NB4 (cell line): ENCODE measurements at regions not wholly inside any gene's neighbourhood (a gene's known extent, or its start where the extent isn't known, plus 50 kb on each side); places are given as distances from the start of the nearest gene placed in this dataset.

Experiments used
- DNase-seq: peaks from one replicate; pipeline ENCODE4 v3.0.0; 2010; ENCODE audit warnings: low read depth
- H3K4me3 ChIP-seq: one replicate; pipeline ENCODE4 v1.5.1; 2011; ENCODE audit warnings: mild to moderate bottlenecking, low read depth, low read length, moderate library complexity
- MAX ChIP-seq: IDR thresholded peaks from 2 replicates; pipeline ENCODE4 v1.6.1; 2011; ENCODE audit warnings: low read depth, low read length
- MYC ChIP-seq: IDR thresholded peaks from 2 replicates; pipeline ENCODE4 v1.6.1; 2011; ENCODE audit warnings: low read depth, low read length
- POLR2A ChIP-seq: IDR thresholded peaks from 2 replicates; pipeline ENCODE4 v1.6.1; 2011; ENCODE audit warnings: mild to moderate bottlenecking; ENCODE audit not compliant: insufficient read length; ENCODE audit errors: extremely low read depth
- TF ChIP-seq, protein P1 (sequence below): IDR thresholded peaks from one replicate; pipeline ENCODE4 v1.5.1; 2012; ENCODE audit warnings: low read depth, low read length

- TF ChIP-seq, protein P1, sequence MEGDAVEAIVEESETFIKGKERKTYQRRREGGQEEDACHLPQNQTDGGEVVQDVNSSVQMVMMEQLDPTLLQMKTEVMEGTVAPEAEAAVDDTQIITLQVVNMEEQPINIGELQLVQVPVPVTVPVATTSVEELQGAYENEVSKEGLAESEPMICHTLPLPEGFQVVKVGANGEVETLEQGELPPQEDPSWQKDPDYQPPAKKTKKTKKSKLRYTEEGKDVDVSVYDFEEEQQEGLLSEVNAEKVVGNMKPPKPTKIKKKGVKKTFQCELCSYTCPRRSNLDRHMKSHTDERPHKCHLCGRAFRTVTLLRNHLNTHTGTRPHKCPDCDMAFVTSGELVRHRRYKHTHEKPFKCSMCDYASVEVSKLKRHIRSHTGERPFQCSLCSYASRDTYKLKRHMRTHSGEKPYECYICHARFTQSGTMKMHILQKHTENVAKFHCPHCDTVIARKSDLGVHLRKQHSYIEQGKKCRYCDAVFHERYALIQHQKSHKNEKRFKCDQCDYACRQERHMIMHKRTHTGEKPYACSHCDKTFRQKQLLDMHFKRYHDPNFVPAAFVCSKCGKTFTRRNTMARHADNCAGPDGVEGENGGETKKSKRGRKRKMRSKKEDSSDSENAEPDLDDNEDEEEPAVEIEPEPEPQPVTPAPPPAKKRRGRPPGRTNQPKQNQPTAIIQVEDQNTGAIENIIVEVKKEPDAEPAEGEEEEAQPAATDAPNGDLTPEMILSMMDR = no peak
- TF ChIP-seq MYC = no peak
- no peak for TF ChIP-seq POLR2A
- TF ChIP-seq MAX = no peak
- no peak overlapping the region for H3K4me3 ChIP-seq
- DNase-seq = no peak
These were observed 123.9 kb upstream of the CIBAR2 start for GRCh38 chr16:85235991-85236817.

- no peak for DNase-seq
- H3K4me3 ChIP-seq = no peak overlapping the region
- TF ChIP-seq MAX (no peak), MYC (no peak), POLR2A (no peak)
- TF ChIP-seq, protein P1 = no peak
These were observed 124.5 kb upstream of the CIBAR2 start for GRCh38 chr16:85236818-85237150.

DNA sequence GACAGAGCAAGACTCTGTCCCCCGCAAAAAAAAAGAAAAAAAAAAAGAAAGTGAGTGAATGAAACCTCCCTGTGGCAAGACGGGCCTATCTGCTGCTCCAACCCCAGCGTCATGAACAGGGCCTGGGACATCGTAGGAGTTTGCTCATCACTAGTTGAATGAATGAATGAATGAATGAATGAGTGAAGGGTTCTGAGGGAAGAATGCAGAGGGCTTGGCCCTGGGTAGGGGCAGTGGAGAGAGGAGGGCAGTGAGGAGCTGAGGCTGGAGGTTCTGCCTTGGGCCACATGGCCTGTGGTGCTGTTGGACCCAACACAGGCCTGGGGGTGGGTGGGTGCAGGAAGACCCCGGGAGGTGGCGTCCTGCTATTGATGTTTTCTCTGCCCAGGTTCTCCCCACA, 125.5 kb upstream of the CIBAR2 start:
- no peak overlapping the region for H3K4me3 ChIP-seq
- TF ChIP-seq MAX (no peak), MYC (no peak), POLR2A (no peak)
- TF ChIP-seq, protein P1 = no peak
- DNase-seq = no peak

DNA sequence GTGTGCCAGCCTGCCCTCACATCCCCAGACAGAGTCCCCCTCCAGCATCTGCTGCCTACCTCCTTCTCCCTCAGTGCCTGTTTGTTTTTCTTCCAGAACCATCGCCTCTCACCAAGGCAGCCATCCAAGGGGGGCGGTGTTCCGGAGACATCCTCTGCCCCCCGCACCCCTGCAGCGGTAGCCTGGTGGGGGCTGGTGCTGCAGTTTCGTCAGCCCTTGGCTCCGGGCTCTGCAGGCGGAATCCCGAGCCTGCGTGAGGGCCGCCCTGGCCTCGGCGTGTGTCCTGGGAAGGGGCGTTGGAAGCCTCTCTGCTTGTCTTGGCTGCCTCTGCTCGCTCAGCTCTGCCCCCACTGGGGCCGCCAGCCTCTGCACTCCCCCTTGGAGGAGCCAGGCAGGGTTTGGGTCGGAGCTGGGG, 126.0 kb upstream of the CIBAR2 start:
- H3K4me3 ChIP-seq = no peak overlapping the region
- DNase-seq = no peak
- TF ChIP-seq, protein P1 = peak; percentile 12
- TF ChIP-seq MAX = no peak

GRCh38 chr16:85239239-85239638, 127.0 kb upstream of the CIBAR2 start:
- no peak overlapping the region for H3K4me3 ChIP-seq
- TF ChIP-seq, protein P1 = no peak
- no peak for TF ChIP-seq POLR2A
- no peak for TF ChIP-seq MYC
- TF ChIP-seq MAX = no peak
- no peak for DNase-seq
